GM23248 (cell line): ENCODE measurements at regions not wholly inside any gene's neighbourhood (a gene's known extent, or its start where the extent isn't known, plus 50 kb on each side); places are given as distances from the start of the nearest gene placed in this dataset.
"Not testable (repeated sequence)": the region's sequence is repeated elsewhere in the genome, so short reads cannot be mapped to it uniquely, and the experiment has no call there.

ENCODE experiments used
- DNase-seq: peaks from one replicate; pipeline ENCODE4 v3.0.0-alpha.2; 2015
- H2AFZ ChIP-seq: fragments of 200-600 bp; sonication (generic); 2 replicates; pipeline ENCODE4 v1.6.1; 2016; ENCODE audit warnings: antibody characterized with exemption
- H3F3A ChIP-seq: fragments of 200-600 bp; sonication (generic); 2 replicates; pipeline ENCODE4 v1.6.1; 2016; ENCODE audit warnings: mild to moderate bottlenecking, antibody characterized with exemption, mixed run types; ENCODE audit not compliant: insufficient read depth
- H3K27ac ChIP-seq: fragments of 200-600 bp; sonication (generic); 2 replicates; pipeline ENCODE4 v1.5.1; 2016; ENCODE audit warnings: mild to moderate bottlenecking
- H3K27me3 ChIP-seq: fragments of 200-600 bp; sonication (generic); replicated peaks from 2 replicates; pipeline ENCODE4 v1.6.1; 2016; ENCODE audit warnings: mild to moderate bottlenecking; ENCODE audit not compliant: insufficient read depth
- H3K36me3 ChIP-seq: fragments of 200-600 bp; sonication (generic); 2 replicates; pipeline ENCODE4 v1.6.1; 2016; ENCODE audit warnings: low read depth, mild to moderate bottlenecking
- H3K4me1 ChIP-seq: fragments of 200-600 bp; sonication (generic); 2 replicates; pipeline ENCODE4 v1.6.1; 2016; ENCODE audit warnings: mild to moderate bottlenecking; ENCODE audit not compliant: insufficient read depth
- H3K4me2 ChIP-seq: fragments of 200-600 bp; sonication (generic); one replicate; pipeline ENCODE4 v1.6.1; 2016; ENCODE audit warnings: mild to moderate bottlenecking; ENCODE audit not compliant: unreplicated experiment
- H3K4me3 ChIP-seq: fragments of 200-600 bp; sonication (generic); 2 replicates; pipeline ENCODE4 v1.5.1; 2016; ENCODE audit warnings: mild to moderate bottlenecking
- H3K79me2 ChIP-seq: fragments of 200-600 bp; sonication (generic); 2 replicates; pipeline ENCODE4 v1.6.1; 2016; ENCODE audit warnings: mild to moderate bottlenecking; ENCODE audit not compliant: insufficient read depth
- H3K9ac ChIP-seq: fragments of 200-600 bp; sonication (generic); 2 replicates; pipeline ENCODE4 v1.6.1; 2016; ENCODE audit warnings: mild to moderate bottlenecking
- H3K9me2 ChIP-seq: fragments of 200-600 bp; sonication (generic); 2 replicates; pipeline ENCODE4 v1.6.1; 2016; ENCODE audit warnings: mixed run types, mild to moderate bottlenecking, moderate library complexity; ENCODE audit not compliant: insufficient read depth
- H3K9me3 ChIP-seq: fragments of 200-600 bp; sonication (generic); one replicate; pipeline ENCODE4 v1.6.1; 2017; ENCODE audit warnings: low read depth
- H4K20me1 ChIP-seq: fragments of 200-600 bp; sonication (generic); 2 replicates; pipeline ENCODE4 v1.6.0; 2016; ENCODE audit not compliant: insufficient read depth
- EZH2 ChIP-seq: fragments of 200-600 bp; sonication (generic); IDR thresholded peaks from 2 replicates; pipeline ENCODE4 v1.6.1; 2018; ENCODE audit warnings: antibody characterized with exemption, mild to moderate bottlenecking; ENCODE audit not compliant: insufficient read depth, poor library complexity, severe bottlenecking
- EZH2phosphoT487 ChIP-seq: fragments of 200-600 bp; sonication (generic); IDR thresholded peaks from 2 replicates; pipeline ENCODE4 v1.6.1; 2018; ENCODE audit warnings: antibody characterized with exemption, moderate library complexity, mild to moderate bottlenecking, low read depth; ENCODE audit not compliant: insufficient read depth
- WGBS, 2 experiments: methylation state at CpG; one replicate each; pipeline ENCODE4 v1.1.6; 2015 to 2017; ENCODE audit warnings: low lambda C conversion rate in 2 of 2, low coverage in 1 of 2; ENCODE audit errors: missing lambda C conversion rate in 2 of 2; 5-methylcytosine and 5-hydroxymethylcytosine counted together
- in situ Hi-C: fragments of 300-500 bp; cut with MboI; formaldehyde crosslinking; loops from 2 replicates; pipeline ENCODE4 v1.15.0; 2020

- no peaks in the 10 kb centered on the region for H3K79me2 ChIP-seq
- TF ChIP-seq EZH2 (no peak), EZH2phosphoT487 (no peak)
- H4K20me1 ChIP-seq, result no peaks in the 10 kb centered on the region
- H3K27ac ChIP-seq, result no peak overlapping the region
- DNase-seq, result no peak
- H3K4me1 ChIP-seq, result peaks cover 18% of the 10 kb centered on the region
- no peak overlapping the region for H3K9ac ChIP-seq
- no peak overlapping the region for H2AFZ ChIP-seq
- peaks cover 26% of the 10 kb centered on the region for H3F3A ChIP-seq
- no peaks in the 10 kb centered on the region for H3K27me3 ChIP-seq
- H3K36me3 ChIP-seq, result no peaks in the 10 kb centered on the region
- 88 to 100% methylated on average over 1 of the region's 1 CpG for WGBS, 2 experiments
- H3K9me3 ChIP-seq, result no peaks in the 10 kb centered on the region
- H3K4me2 ChIP-seq, result no peak overlapping the region
- H3K9me2 ChIP-seq, result no peaks in the 10 kb centered on the region
- in situ Hi-C loops, result no loop called here
- no peak overlapping the region for H3K4me3 ChIP-seq
Observed at GRCh38 chr1:184878602-184879001, 95.7 kb downstream of the NIBAN1 start.

DNA sequence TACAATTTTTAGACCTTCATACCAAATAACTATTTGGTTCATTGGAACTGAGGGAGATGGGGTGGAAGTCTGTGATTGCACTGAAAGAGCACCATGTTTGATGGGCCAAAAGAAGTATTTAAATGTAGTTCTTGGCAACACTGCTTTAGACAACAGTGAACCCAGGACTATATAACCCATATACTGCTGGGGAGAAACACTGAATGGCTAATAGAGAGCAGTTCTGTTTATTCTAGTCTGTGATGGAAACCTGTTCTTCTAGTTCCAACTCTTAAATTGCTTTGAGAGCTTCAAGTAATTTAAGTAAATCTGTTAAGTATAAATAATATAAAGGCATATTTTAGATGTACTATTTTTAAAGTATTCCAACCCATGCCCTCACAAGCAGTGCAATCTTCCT lies 96.3 kb downstream of the NIBAN1 start:
- TF ChIP-seq EZH2phosphoT487, result no peak
- TF ChIP-seq EZH2, result no peak
- H4K20me1 ChIP-seq, result no peaks in the 10 kb centered on the region
- peaks cover 18% of the 10 kb centered on the region for H3K4me1 ChIP-seq
- no peaks in the 10 kb centered on the region for H3K79me2 ChIP-seq
- no peaks in the 10 kb centered on the region for H3K36me3 ChIP-seq
- H3K4me2 ChIP-seq, result no peak overlapping the region
- no peak overlapping the region for H3K9ac ChIP-seq
- DNase-seq, result no peak
- H3K4me3 ChIP-seq, result no peak overlapping the region
- H3K9me2 ChIP-seq, result no peaks in the 10 kb centered on the region
- in situ Hi-C loops, result no loop called here
- no peak overlapping the region for H3K27ac ChIP-seq
- no peaks in the 10 kb centered on the region for H3K9me3 ChIP-seq
- no peak overlapping the region for H2AFZ ChIP-seq
- H3F3A ChIP-seq, result peaks cover 21% of the 10 kb centered on the region
- H3K27me3 ChIP-seq, result no peaks in the 10 kb centered on the region

DNA sequence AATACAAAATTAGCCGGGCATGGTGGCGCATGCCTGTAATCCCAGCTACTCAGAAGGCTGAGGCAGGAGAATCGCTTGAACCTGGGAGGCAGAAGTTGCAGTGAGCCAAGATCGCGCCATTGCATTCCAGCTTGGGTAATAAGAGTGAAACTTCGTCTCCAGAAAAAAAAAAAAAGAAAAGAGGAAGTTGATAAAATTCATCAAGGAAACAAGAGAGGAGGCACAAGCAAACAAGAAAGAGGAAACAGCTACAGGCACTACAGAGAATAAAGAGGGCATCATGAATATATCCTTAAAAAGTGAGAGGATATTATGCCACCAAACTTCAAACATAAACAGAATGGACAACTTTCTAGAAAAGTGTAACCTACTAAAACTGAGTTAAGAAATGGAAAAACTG lies 98.3 kb downstream of the NIBAN1 start:
- H3K4me2 ChIP-seq, H3K36me3 ChIP-seq, H3K4me3 ChIP-seq, H3F3A ChIP-seq, H2AFZ ChIP-seq, H3K9me3 ChIP-seq, H3K27ac ChIP-seq, H3K9me2 ChIP-seq, H3K27me3 ChIP-seq, H3K79me2 ChIP-seq, H3K9ac ChIP-seq, H3K4me1 ChIP-seq, DNase-seq, in situ Hi-C loops, H4K20me1 ChIP-seq: not testable (repeated sequence)
- 97 to 100% methylated on average over 6 of the region's 6 CpGs for WGBS, 2 experiments

GRCh38 chr1:184875218-184875617 lies 99.1 kb downstream of the NIBAN1 start:
- no peaks in the 10 kb centered on the region for H3K4me1 ChIP-seq
- no peak overlapping the region for H3K9ac ChIP-seq
- no peaks in the 10 kb centered on the region for H3K79me2 ChIP-seq
- H4K20me1 ChIP-seq, result no peaks in the 10 kb centered on the region
- in situ Hi-C loops, result no loop called here
- H3K4me2 ChIP-seq, result no peak overlapping the region
- H3K4me3 ChIP-seq, result no peak overlapping the region
- no peak overlapping the region for H2AFZ ChIP-seq
- TF ChIP-seq EZH2phosphoT487, result no peak
- TF ChIP-seq EZH2, result no peak
- H3K27me3 ChIP-seq, result no peaks in the 10 kb centered on the region
- no peak for DNase-seq
- no peaks in the 10 kb centered on the region for H3K9me2 ChIP-seq
- no peaks in the 10 kb centered on the region for H3K9me3 ChIP-seq
- H3K36me3 ChIP-seq, result no peaks in the 10 kb centered on the region
- 43 to 53% methylated on average over 4 of the region's 4 CpGs for WGBS, 2 experiments
- H3K27ac ChIP-seq, result no peak overlapping the region
- no peaks in the 10 kb centered on the region for H3F3A ChIP-seq

DNA sequence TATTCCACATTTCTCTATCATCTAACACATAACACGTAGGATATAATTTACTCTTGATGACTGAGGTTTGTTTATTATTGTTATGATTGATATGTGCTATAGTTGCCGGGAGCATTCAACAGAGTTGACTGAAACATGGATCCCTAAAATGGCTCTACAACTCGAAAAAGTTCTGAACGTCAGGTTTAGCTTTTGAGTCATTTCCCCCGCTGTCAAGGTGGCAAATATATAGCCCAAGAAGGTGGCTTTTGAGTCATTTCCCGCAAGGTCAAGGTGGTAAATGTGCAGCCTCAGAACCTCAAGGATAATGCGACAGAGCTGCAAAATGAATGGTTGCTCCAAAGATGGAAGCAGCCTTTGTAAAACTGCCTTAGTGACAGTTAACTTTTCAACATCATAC lies 104.0 kb downstream of the NIBAN1 start:
- H4K20me1 ChIP-seq, result no peaks in the 10 kb centered on the region; the same call in 1 of the 2 replicates
- peaks cover 14% of the 10 kb centered on the region for H3K4me1 ChIP-seq
- H3K4me3 ChIP-seq, result no peak overlapping the region
- DNase-seq, result no peak
- no peak overlapping the region for H3K27ac ChIP-seq
- no peaks in the 10 kb centered on the region for H3K9me3 ChIP-seq
- no peaks in the 10 kb centered on the region for H3K36me3 ChIP-seq
- H2AFZ ChIP-seq, result no peak overlapping the region
- H3F3A ChIP-seq, result peaks cover 26% of the 10 kb centered on the region
- TF ChIP-seq EZH2, result no peak
- no peak overlapping the region for H3K4me2 ChIP-seq
- WGBS, 2 experiments, result 94 to 97% methylated on average over 7 of the region's 7 CpGs
- no peaks in the 10 kb centered on the region for H3K9me2 ChIP-seq
- H3K27me3 ChIP-seq, result no peaks in the 10 kb centered on the region
- no peaks in the 10 kb centered on the region for H3K79me2 ChIP-seq
- no peak overlapping the region for H3K9ac ChIP-seq
- in situ Hi-C loops, result no loop called here
